ENCODE measurements at regions not wholly inside any gene's neighbourhood (a gene's known extent, or its start where the extent isn't known, plus 50 kb on each side); places are given as distances from the start of the nearest gene placed in this dataset.

DNA sequence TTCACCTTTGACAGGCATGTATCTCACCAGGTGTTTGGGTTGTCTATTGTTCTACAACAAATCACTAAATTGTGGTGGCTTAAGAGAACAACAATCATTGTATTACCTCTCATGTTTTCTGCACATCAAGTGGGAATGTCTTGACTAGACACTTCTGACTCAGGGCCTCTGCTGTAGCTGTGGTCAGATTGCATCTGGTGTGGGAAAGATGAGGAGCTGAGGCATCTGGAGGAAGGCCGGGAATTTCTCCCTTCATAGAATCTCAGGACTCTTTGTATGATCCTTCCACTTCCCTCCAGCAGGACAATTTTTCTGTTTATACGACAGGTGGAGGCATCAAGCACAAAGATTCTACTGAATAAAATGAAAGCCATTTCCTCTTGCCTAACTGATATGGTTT is 511.8 kb upstream of the NBEA start:
- TF ChIP-seq EZH2 (IDR thresholded peaks at IDR 0.05; ENCODE audit: borderline replicate concordance, insufficient read depth, low read depth, low read length, poor library complexity, severe bottlenecking) (no peak), CTCF (IDR thresholded peaks at IDR 0.05) (no peak)
- no peaks in the 10 kb centered on the region for H3K9me3 ChIP-seq (ENCODE audit: control extremely low read depth in 1 of 3, control insufficient read depth in 2 of 3, insufficient read depth in 1 of 3, low read length in 2 of 3)
- H3K4me1 ChIP-seq (ENCODE audit: control insufficient read depth in 2 of 2, insufficient read depth in 2 of 2, low read length in 2 of 2) = no peaks in the 10 kb centered on the region
- ATAC-seq (ENCODE audit: low read depth) (no peak), DNase-seq (no peak)
- no peaks in the 10 kb centered on the region for H3K36me3 ChIP-seq (replicated peaks in 1 of 2; ENCODE audit: control extremely low read depth in 1 of 2, control insufficient read depth in 1 of 2, extremely low read depth in 1 of 2, insufficient read depth in 2 of 2, low read length in 1 of 2)
- 100% methylated on average over 1 of the region's 2 CpGs for WGBS (ENCODE audit: insufficient coverage)
- no peak overlapping the region for H3K27ac ChIP-seq (ENCODE audit: low read length in 2 of 2)
- no peak overlapping the region for H3K4me2 ChIP-seq (replicated peaks; ENCODE audit: low read depth, low read length, poor library complexity, severe bottlenecking)
- H3K27me3 ChIP-seq (replicated peaks in 1 of 4; ENCODE audit: control extremely low read depth in 1 of 4, control insufficient read depth in 3 of 4, insufficient read depth in 4 of 4, low read length in 3 of 4) = no peaks in the 10 kb centered on the region
- H3K9ac ChIP-seq (ENCODE audit: low read length) = no peak overlapping the region
- H3K79me2 ChIP-seq (ENCODE audit: control insufficient read depth, insufficient read depth, low read length) = no peaks in the 10 kb centered on the region
- H3K27ac Mint-ChIP-seq = no peak overlapping the region
- H3K9me3 Mint-ChIP-seq (ENCODE audit: insufficient read depth) = peaks cover 2% of the 10 kb centered on the region
- H3K4me3 ChIP-seq (ENCODE audit: control extremely low read depth in 1 of 5, extremely low read depth in 1 of 5, insufficient read depth in 1 of 5, low read depth in 2 of 5, low read length in 4 of 5) = no peak overlapping the region
- no peaks in the 10 kb centered on the region for H3K27me3 Mint-ChIP-seq
- ChIA-PET POLR2A (no interaction called here), CTCF (no interaction called here)
- H3K4me3 Mint-ChIP-seq = no peak overlapping the region
- H4K20me1 ChIP-seq (ENCODE audit: control insufficient read depth, insufficient read depth, low read length, poor library complexity, severe bottlenecking) = no peaks in the 10 kb centered on the region
- H2AFZ ChIP-seq (ENCODE audit: insufficient read depth, low read depth, low read length, poor library complexity, severe bottlenecking) = no peak overlapping the region
- no peaks in the 10 kb centered on the region for H3K4me1 Mint-ChIP-seq
- intact Hi-C loops (cut with micrococcal nuclease) = no loop called here

DNA sequence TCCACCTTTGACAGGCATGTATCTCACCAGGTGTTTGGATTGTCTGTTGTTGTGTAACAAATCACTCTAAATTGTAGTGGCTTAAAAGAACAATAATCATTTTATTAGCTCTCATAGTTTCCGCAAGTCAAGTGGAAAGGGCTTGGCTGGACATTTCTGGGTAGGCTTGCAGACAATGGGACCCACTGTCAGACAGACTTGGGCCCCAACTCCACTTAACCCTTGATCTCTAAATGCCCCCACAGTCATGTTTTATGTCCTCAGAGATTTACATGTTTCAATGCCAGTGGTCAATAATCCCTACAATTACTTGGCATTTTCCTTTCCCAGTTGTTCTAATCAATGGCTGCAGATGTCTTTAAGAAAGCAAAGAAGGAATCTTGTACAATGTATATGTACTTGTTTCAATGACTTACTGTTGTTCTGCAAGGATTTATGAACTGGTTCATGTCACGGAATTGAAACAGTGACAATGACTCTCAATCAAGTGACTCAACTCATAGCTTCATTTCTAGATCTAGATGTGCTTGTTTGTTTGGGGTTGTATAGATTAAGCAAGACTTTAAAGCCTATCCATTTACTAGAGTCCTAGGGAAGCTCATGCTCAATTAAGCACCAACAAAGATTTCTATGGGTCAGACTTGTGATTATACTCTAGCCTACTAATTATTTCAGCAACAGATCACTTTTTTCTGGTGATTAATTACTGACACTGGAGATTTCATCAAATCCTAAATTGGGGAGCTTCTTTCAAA is 510.1 kb upstream of the NBEA start:
- no peaks in the 10 kb centered on the region for H4K20me1 ChIP-seq (ENCODE audit: control insufficient read depth, insufficient read depth, low read length, poor library complexity, severe bottlenecking)
- Mint-ChIP-seq H3K9me3 (ENCODE audit: insufficient read depth) (peaks cover 2% of the 10 kb centered on the region), H3K4me3 (no peak overlapping the region), H3K4me1 (no peaks in the 10 kb centered on the region), H3K27ac (no peak overlapping the region), H3K27me3 (no peaks in the 10 kb centered on the region)
- no peak overlapping the region for H2AFZ ChIP-seq (ENCODE audit: insufficient read depth, low read depth, low read length, poor library complexity, severe bottlenecking)
- no peaks in the 10 kb centered on the region for H3K4me1 ChIP-seq (ENCODE audit: control insufficient read depth in 2 of 2, insufficient read depth in 2 of 2, low read length in 2 of 2)
- DNase-seq (no peak), ATAC-seq (ENCODE audit: low read depth) (no peak)
- H3K9me3 ChIP-seq (ENCODE audit: control extremely low read depth in 1 of 3, control insufficient read depth in 2 of 3, insufficient read depth in 1 of 3, low read length in 2 of 3) = no peaks in the 10 kb centered on the region
- H3K79me2 ChIP-seq (ENCODE audit: control insufficient read depth, insufficient read depth, low read length) = no peaks in the 10 kb centered on the region
- no peaks in the 10 kb centered on the region for H3K36me3 ChIP-seq (replicated peaks in 1 of 2; ENCODE audit: control extremely low read depth in 1 of 2, control insufficient read depth in 1 of 2, extremely low read depth in 1 of 2, insufficient read depth in 2 of 2, low read length in 1 of 2)
- ChIA-PET CTCF (no interaction called here), POLR2A (no interaction called here)
- intact Hi-C loops (cut with micrococcal nuclease) = no loop called here
- no peak overlapping the region for H3K9ac ChIP-seq (ENCODE audit: low read length)
- 100% methylated on average over 1 of the region's 2 CpGs for WGBS (ENCODE audit: insufficient coverage)
- no peaks in the 10 kb centered on the region for H3K27me3 ChIP-seq (replicated peaks in 1 of 4; ENCODE audit: control extremely low read depth in 1 of 4, control insufficient read depth in 3 of 4, insufficient read depth in 4 of 4, low read length in 3 of 4)
- no peak overlapping the region for H3K27ac ChIP-seq (ENCODE audit: low read length in 2 of 2)
- no peak overlapping the region for H3K4me2 ChIP-seq (replicated peaks; ENCODE audit: low read depth, low read length, poor library complexity, severe bottlenecking)
- TF ChIP-seq CTCF (IDR thresholded peaks at IDR 0.05) (no peak), EZH2 (IDR thresholded peaks at IDR 0.05; ENCODE audit: borderline replicate concordance, insufficient read depth, low read depth, low read length, poor library complexity, severe bottlenecking) (no peak)
- no peak overlapping the region for H3K4me3 ChIP-seq (ENCODE audit: control extremely low read depth in 1 of 5, extremely low read depth in 1 of 5, insufficient read depth in 1 of 5, low read depth in 2 of 5, low read length in 4 of 5)
